Body of pancreas (tissue), 4 donors: ENCODE measurements at regions not wholly inside any gene's neighbourhood (a gene's known extent, or its start where the extent isn't known, plus 50 kb on each side); places are given as distances from the start of the nearest gene placed in this dataset.
"Not testable (repeated sequence)": the region's sequence is repeated elsewhere in the genome, so short reads cannot be mapped to it uniquely, and the experiment has no call there.

Source experiments
- ATAC-seq: fragments of 150-250 bp; one replicate; pipeline ENCODE4 v1.9.1; 2016
- DNase-seq, 4 donors: peaks; one replicate each; pipeline ENCODE4 v3.0.0-alpha.2; 2019
- H3K27ac ChIP-seq, 4 donors: fragments of 200-600 bp; sonication (generic); 1 replicate in 3 of 4; 2 replicates in 1 of 4; pipeline versions ENCODE4 v1.5.1 to v1.6.1; 2016 to 2019; ENCODE audit warnings: mild to moderate bottlenecking in 1 of 4, mixed read lengths in 1 of 4, moderate library complexity in 1 of 4
- H3K27me3 ChIP-seq, 2 donors: fragments of 200-600 bp; sonication (generic); one replicate each; pipeline ENCODE4 v1.6.0; 2016; ENCODE audit warnings: mild to moderate bottlenecking in 1 of 2
- H3K36me3 ChIP-seq, 2 donors: fragments of 200-600 bp; sonication (generic); replicated peaks in 1 of 2; 2 replicates each; pipeline ENCODE4 v1.5.1; 2016; ENCODE audit warnings: low read depth in 2 of 2; ENCODE audit not compliant: insufficient read depth in 1 of 2
- H3K4me1 ChIP-seq: fragments of 200-600 bp; sonication (generic); one replicate; pipeline ENCODE4 v1.6.0; 2016
- H3K4me3 ChIP-seq, 2 donors: fragments of 200-600 bp; sonication (generic); 1 replicate in 1 of 2; 2 replicates in 1 of 2; pipeline ENCODE4 v1.5.1; 2016 to 2019
- H3K9me3 ChIP-seq, 3 donors: fragments of 200-600 bp; sonication (generic); 1 replicate in 2 of 3; 2 replicates in 1 of 3; pipeline ENCODE4 v1.5.1; 2016
- POLR2A ChIP-seq, 3 donors: fragments of 450-650 bp; IDR thresholded peaks; one replicate each; pipeline ENCODE4 v1.6.1; 2016; ENCODE audit warnings: antibody characterized with exemption in 3 of 3, mild to moderate bottlenecking in 2 of 3
- WGBS, 2 donors: methylation state at CpG; one replicate each; pipeline ENCODE4 v1.1.5; 2017; 5-methylcytosine and 5-hydroxymethylcytosine counted together
- intact Hi-C: fragments of 100-400 bp; cut with DNase I; formaldehyde crosslinking; loops from one replicate; pipeline ENCODE4 v1.15.1; 2023
- TF ChIP-seq, protein P1 (sequence below), 7 experiments: fragments of 450-650 bp in 4 of 7; fragments of 200-600 bp in 3 of 7; sonication (generic) in 3 of 7; IDR thresholded peaks; one replicate each; pipeline ENCODE4 v1.5.1; 2016 to 2019; ENCODE audit warnings: antibody characterized with exemption in 7 of 7

DNA sequence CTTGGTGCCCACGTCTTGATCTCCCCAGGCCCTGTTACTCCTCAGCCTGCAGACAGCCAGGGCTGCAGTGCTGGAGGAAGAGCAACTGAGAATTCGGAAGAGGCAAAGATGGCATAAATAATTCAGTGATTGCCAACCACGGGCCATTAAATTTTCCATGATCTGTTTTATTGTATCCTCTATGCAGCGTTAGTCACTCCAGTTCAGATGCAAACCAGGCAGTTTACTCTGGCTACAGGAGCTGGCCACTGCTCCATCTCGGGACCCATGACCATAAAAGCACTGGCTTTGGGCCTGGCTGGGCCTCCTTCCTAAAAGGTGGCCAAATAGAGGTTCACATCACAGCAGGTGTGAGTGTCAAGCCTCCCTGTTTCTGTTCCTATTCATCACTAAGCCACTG, 137.6 kb upstream of the TLE3 start:
- H3K36me3 ChIP-seq, result no peaks in the 10 kb centered on the region
- H3K27ac ChIP-seq, result no peak overlapping the region
- H3K27me3 ChIP-seq, result no peaks in the 10 kb centered on the region
- no peak for ATAC-seq
- DNase-seq, result no peak
- no peaks in the 10 kb centered on the region for H3K4me1 ChIP-seq
- no peak for TF ChIP-seq POLR2A (IDR thresholded peaks at IDR 0.05)
- TF ChIP-seq, protein P1, sequence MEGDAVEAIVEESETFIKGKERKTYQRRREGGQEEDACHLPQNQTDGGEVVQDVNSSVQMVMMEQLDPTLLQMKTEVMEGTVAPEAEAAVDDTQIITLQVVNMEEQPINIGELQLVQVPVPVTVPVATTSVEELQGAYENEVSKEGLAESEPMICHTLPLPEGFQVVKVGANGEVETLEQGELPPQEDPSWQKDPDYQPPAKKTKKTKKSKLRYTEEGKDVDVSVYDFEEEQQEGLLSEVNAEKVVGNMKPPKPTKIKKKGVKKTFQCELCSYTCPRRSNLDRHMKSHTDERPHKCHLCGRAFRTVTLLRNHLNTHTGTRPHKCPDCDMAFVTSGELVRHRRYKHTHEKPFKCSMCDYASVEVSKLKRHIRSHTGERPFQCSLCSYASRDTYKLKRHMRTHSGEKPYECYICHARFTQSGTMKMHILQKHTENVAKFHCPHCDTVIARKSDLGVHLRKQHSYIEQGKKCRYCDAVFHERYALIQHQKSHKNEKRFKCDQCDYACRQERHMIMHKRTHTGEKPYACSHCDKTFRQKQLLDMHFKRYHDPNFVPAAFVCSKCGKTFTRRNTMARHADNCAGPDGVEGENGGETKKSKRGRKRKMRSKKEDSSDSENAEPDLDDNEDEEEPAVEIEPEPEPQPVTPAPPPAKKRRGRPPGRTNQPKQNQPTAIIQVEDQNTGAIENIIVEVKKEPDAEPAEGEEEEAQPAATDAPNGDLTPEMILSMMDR (IDR thresholded peaks at IDR 0.05), result no peak
- no peak overlapping the region for H3K4me3 ChIP-seq
- intact Hi-C loops, result no loop called here
- 80% methylated on average over 5 of the region's 5 CpGs for WGBS, 2 donors
- H3K9me3 ChIP-seq, result no peaks in the 10 kb centered on the region

DNA sequence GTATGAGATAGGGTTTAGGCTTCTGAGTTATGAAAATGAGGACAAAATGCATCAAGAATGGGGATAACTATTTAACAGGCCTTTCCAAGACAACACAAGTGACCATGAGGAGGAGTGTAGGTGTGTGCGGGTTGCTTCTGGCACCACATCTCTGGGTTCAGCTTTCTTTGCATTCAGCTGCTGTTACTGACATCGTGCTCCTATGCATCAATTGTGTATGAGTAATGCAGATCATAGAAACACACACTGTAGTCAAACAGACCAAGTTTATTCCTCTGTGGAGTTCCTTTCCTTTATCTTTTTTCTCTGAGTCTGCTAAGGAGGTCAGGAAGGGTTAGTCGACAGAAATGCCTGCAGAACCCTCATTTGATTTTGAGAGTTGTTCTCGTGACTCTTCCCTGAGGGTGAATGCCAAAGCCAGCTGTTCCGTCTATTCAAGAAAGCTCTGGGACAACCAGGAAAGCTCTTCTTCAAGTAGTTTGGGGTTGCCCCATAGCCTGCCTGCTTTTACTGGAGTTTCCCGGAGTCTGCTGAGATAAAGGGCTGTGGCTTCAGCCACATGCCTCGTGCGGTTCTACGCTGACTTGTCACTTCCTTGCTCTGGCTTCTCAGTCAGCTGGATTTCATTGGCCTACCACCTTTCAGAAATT, 136.7 kb upstream of the TLE3 start:
- H3K27me3 ChIP-seq, result no peaks in the 10 kb centered on the region
- H3K36me3 ChIP-seq, result no peaks in the 10 kb centered on the region
- TF ChIP-seq, protein P1 (IDR thresholded peaks at IDR 0.05), result no peak
- TF ChIP-seq POLR2A (IDR thresholded peaks at IDR 0.05), result no peak
- 76 to 84% methylated on average over 8 to 9 of the region's 9 CpGs for WGBS, 2 donors
- no peaks in the 10 kb centered on the region for H3K9me3 ChIP-seq
- ATAC-seq (no peak), DNase-seq (no peak)
- no peaks in the 10 kb centered on the region for H3K4me1 ChIP-seq
- intact Hi-C loops, result no loop called here
- no peak overlapping the region for H3K4me3 ChIP-seq
- no peak overlapping the region for H3K27ac ChIP-seq

DNA sequence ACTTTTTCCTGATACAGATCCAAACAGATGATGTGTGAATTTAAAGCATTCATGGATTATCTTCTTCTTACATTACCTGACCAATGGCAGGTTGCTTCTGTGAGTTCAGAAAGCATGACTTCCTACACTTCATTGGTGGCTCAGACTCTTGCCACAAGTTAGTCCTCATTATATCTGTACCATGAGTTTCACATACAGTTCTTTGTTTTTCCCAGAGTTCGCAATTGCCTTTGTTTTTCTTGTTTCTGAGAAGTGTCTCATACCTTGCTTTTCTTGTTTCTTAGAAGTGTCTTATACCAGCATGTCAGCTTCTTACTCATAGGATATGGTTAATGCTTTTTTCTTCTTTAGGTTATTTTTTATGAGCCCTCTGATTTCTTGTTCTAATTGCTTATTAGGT, 133.8 kb upstream of the TLE3 start:
- 59 to 90% methylated on average over 1 of the region's 1 CpG for WGBS, 2 donors
- intact Hi-C loops, result no loop called here

DNA sequence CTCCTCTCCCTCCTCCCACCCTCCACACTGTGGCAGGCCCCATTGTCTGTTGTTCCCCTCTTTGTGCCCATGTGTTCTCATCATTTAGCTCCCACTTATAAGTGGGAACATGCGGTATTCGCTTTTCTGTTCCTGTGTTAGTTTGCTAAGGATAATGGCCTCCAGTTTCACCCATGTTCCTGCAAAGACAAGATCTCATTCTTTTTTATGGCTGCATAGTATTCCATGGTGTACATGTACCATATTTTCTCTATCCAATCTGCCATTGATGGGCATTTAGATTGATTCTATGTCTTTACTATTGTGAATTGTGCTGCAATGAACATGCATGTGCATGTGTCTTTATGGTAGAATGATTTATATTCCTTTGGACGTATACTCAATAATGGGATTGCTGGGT, 130.2 kb upstream of the TLE3 start:
- H3K4me3 ChIP-seq, H3K27me3 ChIP-seq, DNase-seq, H3K36me3 ChIP-seq, H3K9me3 ChIP-seq, H3K27ac ChIP-seq, H3K4me1 ChIP-seq, intact Hi-C loops, ATAC-seq: not testable (repeated sequence)
- WGBS, 2 donors, result 96 to 100% methylated on average over 3 of the region's 3 CpGs

More for the DNA sequence above, 133.8 kb upstream of the TLE3 start:
- Histone ChIP-seq H3K27ac (no peak overlapping the region), H3K36me3 (no peaks in the 10 kb centered on the region), H3K27me3 (no peaks in the 10 kb centered on the region), H3K4me1 (no peaks in the 10 kb centered on the region), H3K9me3 (no peaks in the 10 kb centered on the region), H3K4me3 (no peak overlapping the region)
- no peak for TF ChIP-seq POLR2A (IDR thresholded peaks at IDR 0.05)
- TF ChIP-seq, protein P1 (IDR thresholded peaks at IDR 0.05), result no peak
- no peak for DNase-seq
- no peak for ATAC-seq

DNA sequence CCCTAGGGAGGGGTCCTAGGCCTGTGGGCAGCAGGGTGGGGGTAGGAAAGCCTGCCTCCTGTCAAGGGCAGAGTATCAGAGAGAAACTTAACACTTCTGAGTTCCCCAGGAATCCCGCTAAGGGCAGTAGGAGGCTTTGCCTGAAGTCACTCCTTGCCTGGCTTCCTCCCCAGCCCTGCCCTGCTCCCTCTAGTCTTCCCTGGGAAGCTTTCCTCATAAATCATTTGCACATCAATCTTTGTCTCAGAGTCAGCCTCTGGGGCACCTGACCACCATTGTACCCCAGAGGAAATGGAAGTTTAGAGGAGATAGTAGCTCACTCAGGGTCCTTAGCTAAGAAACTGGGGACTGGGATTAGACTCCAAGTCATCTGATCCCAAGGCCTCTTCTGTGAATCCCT, 129.4 kb upstream of the TLE3 start:
- ATAC-seq (no peak), DNase-seq (no peak)
- Histone ChIP-seq H3K27ac (no peak overlapping the region), H3K4me3 (no peak overlapping the region), H3K4me1 (no peaks in the 10 kb centered on the region), H3K27me3 (no peaks in the 10 kb centered on the region), H3K36me3 (no peaks in the 10 kb centered on the region), H3K9me3 (no peaks in the 10 kb centered on the region)
- intact Hi-C loops, result no loop called here
- 88 to 100% methylated on average over 1 of the region's 1 CpG for WGBS, 2 donors
- TF ChIP-seq, protein P1 (IDR thresholded peaks at IDR 0.05), result no peak
